ENCODE measurements at regions not wholly inside any gene's neighbourhood (a gene's known extent, or its start where the extent isn't known, plus 50 kb on each side); places are given as distances from the start of the nearest gene placed in this dataset.

DNA sequence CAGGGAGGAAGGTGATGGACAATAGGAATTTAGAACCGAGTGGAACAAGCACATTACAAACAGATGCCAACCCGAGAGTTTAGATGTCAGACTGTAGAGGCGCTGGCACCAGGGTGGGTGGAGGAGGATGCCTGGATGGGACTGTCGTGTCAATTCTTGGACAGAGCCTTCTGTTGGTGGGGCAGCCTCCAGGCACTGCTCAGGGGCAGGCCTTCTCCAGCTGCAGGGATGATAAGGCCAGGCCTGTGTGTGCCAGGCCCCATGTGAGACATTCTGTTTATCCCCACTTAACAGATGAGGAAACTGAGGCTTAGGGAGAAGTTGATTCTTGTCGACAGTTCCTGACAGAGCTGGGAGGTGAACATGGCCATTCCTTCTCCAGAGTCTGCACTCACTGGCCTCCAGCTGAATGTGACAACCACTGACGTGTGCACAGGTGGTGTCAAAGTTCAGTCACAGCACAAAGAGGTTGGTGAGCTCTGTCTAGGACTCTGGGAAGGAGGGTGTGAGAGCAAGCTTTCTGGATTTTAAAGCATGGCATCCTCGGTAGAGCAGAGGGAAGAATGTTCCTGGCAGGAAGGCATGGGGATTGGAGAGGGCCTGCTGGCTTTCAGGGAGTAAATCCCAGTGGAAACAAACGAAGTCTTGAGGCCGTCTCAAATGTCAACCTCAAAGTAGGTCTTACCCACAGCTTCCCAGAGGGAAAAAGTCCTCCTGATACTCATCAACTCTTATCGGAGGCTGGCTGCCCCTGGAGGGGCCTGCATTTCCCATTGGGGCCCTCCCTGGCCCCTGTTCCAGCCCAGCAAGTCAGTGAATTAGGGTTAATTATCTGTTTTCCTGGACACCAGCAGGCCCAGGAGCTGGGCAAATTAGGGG, 52.4 kb downstream of the GLI2 start:
- TF ChIP-seq, protein P1, sequence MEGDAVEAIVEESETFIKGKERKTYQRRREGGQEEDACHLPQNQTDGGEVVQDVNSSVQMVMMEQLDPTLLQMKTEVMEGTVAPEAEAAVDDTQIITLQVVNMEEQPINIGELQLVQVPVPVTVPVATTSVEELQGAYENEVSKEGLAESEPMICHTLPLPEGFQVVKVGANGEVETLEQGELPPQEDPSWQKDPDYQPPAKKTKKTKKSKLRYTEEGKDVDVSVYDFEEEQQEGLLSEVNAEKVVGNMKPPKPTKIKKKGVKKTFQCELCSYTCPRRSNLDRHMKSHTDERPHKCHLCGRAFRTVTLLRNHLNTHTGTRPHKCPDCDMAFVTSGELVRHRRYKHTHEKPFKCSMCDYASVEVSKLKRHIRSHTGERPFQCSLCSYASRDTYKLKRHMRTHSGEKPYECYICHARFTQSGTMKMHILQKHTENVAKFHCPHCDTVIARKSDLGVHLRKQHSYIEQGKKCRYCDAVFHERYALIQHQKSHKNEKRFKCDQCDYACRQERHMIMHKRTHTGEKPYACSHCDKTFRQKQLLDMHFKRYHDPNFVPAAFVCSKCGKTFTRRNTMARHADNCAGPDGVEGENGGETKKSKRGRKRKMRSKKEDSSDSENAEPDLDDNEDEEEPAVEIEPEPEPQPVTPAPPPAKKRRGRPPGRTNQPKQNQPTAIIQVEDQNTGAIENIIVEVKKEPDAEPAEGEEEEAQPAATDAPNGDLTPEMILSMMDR (IDR thresholded peaks at IDR 0.05), result no peak
- TF ChIP-seq EP300 (IDR thresholded peaks at IDR 0.05; ENCODE audit: low read depth) (no peak), POLR2A (IDR thresholded peaks at IDR 0.05) (no peak), POLR2AphosphoS5 (IDR thresholded peaks at IDR 0.05) (no peak)
- intact Hi-C loops (cut with DNase I; ENCODE audit: low total_unique reads) (no loop called here), in situ Hi-C loops (cut with MboI; ENCODE audit: low pct_ligation_motif_present in 1 of 4, low pct_unique_long_range_greater_than_20kb in 1 of 4, low sequenced_read_pairs in 3 of 4) (no loop called here)
- Histone ChIP-seq H3K27ac (no peak overlapping the region), H3K27me3 (no peaks in the 10 kb centered on the region), H3K4me3 (no peak overlapping the region), H3K9me3 (no peaks in the 10 kb centered on the region), H3K36me3 (no peaks in the 10 kb centered on the region), H3K4me1 (peaks cover 4 to 6% (median 4%) of the 10 kb centered on the region in 4 donors)
- 58% methylated on average over 10 of the region's 10 CpGs; no CpG with 5 or more reads in 1 of the 2 donors for WGBS, 2 donors (ENCODE audit: low coverage in 1 of 2)
- no peak for DNase-seq

DNA sequence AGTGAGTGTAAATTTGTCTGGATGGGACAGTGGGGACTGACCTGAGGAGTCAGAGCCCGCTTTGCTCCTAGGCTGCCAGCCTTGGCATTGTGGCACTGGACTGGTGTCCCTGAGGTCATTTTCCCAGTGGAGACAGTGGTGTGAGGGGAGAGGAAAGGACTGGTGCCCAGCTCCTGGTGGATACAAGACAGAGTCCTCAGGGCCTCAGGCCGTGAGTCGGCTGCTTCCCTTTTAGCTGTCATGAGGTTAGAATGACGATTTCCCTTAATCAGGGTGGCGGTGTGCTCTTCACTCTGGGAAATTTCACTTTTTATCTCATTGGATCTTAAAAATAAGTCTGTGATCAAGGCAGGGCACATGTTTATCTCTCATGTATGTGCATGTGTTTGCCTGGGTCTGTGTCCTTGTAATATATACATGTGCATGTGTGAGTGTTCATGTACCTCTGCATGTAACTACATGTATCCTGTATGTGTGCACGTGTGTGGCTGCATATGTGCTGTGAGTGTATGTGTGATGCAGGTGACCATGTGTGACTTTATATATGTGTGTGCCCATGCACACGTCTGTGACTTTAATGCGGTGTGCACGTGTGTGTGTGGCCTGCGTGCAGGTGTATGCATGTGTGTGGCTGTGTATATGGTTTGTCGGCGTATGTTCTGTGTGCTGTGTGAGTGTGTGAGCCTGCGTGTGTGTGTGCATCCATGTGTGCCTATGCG, 55.7 kb downstream of the GLI2 start:
- in situ Hi-C loops (cut with MboI; ENCODE audit: low pct_ligation_motif_present in 1 of 4, low pct_unique_long_range_greater_than_20kb in 1 of 4, low sequenced_read_pairs in 3 of 4), result no loop called here
- intact Hi-C loops (cut with DNase I; ENCODE audit: low total_unique reads), result no loop called here
- Histone ChIP-seq H3K4me1 (no peaks in the 10 kb centered on the region), H3K36me3 (no peaks in the 10 kb centered on the region), H3K27me3 (no peaks in the 10 kb centered on the region), H3K27ac (no peak overlapping the region), H3K4me3 (no peak overlapping the region), H3K9me3 (no peaks in the 10 kb centered on the region)
- 81 to 88% methylated on average over 4 to 14 of the region's 14 CpGs for WGBS, 2 donors (ENCODE audit: low coverage in 1 of 2)
- DNase-seq, result no peak
- no peak for TF ChIP-seq POLR2AphosphoS5 (IDR thresholded peaks at IDR 0.05)
- no peak for TF ChIP-seq EP300 (IDR thresholded peaks at IDR 0.05; ENCODE audit: low read depth)
- no peak for TF ChIP-seq POLR2A (IDR thresholded peaks at IDR 0.05)
- TF ChIP-seq, protein P1 (IDR thresholded peaks at IDR 0.05), result no peak

DNA sequence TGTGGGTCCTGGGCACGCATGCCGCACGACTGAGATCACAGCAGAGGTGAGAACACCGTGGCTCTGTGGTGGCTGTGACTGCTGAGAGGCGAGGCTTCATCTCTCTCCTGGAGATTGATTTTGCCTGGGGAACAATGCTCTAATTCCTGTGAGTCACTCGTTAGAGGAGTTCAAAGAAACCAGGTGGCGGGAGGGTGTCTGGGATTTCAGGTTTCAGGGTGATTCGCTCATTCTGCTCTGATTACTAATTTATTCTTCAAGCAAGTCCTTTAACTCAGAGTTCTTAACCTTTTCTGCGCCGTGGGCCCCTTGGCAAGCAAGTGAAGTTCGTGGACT, 56.3 kb downstream of the GLI2 start:
- H3K4me1 ChIP-seq, result no peaks in the 10 kb centered on the region
- TF ChIP-seq EP300 (IDR thresholded peaks at IDR 0.05; ENCODE audit: low read depth) (no peak), POLR2A (IDR thresholded peaks at IDR 0.05) (no peak), POLR2AphosphoS5 (IDR thresholded peaks at IDR 0.05) (no peak)
- TF ChIP-seq, protein P1 (IDR thresholded peaks at IDR 0.05), result no peak
- H3K9me3 ChIP-seq, result no peaks in the 10 kb centered on the region
- intact Hi-C loops (cut with DNase I; ENCODE audit: low total_unique reads), result no loop called here
- H3K36me3 ChIP-seq, result no peaks in the 10 kb centered on the region
- H3K27me3 ChIP-seq, result no peaks in the 10 kb centered on the region
- H3K4me3 ChIP-seq, result no peak overlapping the region
- in situ Hi-C loops (cut with MboI; ENCODE audit: low pct_ligation_motif_present in 1 of 4, low pct_unique_long_range_greater_than_20kb in 1 of 4, low sequenced_read_pairs in 3 of 4), result no loop called here
- 73 to 74% methylated on average over 6 to 11 of the region's 11 CpGs for whole genome bisulfite sequencing, 2 donors (ENCODE audit: low coverage in 1 of 2)
- no peak for DNase-seq
- no peak overlapping the region for H3K27ac ChIP-seq

DNA sequence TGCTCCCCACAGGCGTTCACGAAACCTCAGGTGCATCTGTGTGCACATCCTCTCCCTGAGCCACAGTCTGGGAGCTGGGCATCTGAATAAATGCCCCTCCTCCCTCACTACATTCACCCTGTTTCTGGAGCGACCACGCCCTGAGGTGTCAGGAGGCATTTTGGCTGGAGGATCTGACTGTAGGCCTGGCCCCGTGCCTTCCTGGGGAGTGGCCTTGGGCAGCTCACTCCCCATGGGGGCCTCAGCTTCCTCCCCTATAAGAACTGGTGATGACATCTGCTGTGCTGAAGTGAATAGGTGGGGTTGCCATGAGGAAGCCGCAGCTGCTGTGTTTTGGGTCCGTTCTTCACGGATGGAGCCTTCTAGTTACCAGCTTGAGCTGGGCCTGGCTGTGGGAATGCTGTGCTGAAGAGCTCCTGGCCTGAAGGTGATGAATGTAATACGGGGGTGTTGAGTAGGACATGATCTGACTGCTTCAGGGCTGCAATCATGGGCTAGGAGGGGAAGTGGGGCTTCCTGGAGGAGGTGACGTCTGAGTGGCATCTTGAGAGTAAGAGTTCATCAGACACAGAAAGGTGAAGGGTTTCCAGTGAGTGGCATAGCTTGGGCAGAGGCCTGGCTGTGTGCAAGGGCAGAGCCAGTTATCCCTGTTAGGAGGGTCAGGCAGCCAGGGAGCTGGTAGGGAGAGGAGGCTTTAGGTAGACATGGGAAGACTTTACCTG, 58.2 kb downstream of the GLI2 start:
- no peaks in the 10 kb centered on the region for H3K27me3 ChIP-seq
- H3K36me3 ChIP-seq, result no peaks in the 10 kb centered on the region
- in situ Hi-C loops (cut with MboI; ENCODE audit: low pct_ligation_motif_present in 1 of 4, low pct_unique_long_range_greater_than_20kb in 1 of 4, low sequenced_read_pairs in 3 of 4) (no loop called here), intact Hi-C loops (cut with DNase I; ENCODE audit: low total_unique reads) (no loop called here)
- TF ChIP-seq EP300 (IDR thresholded peaks at IDR 0.05; ENCODE audit: low read depth), result no peak
- TF ChIP-seq POLR2AphosphoS5 (IDR thresholded peaks at IDR 0.05), result no peak
- TF ChIP-seq, protein P1 (IDR thresholded peaks at IDR 0.05), result no peak
- no peak for TF ChIP-seq POLR2A (IDR thresholded peaks at IDR 0.05)
- no peak overlapping the region for H3K27ac ChIP-seq
- H3K4me3 ChIP-seq, result no peak overlapping the region
- peaks cover 0 to 6% (median 2%) of the 10 kb centered on the region in 4 donors for H3K4me1 ChIP-seq
- no peak for DNase-seq
- WGBS, 2 donors (ENCODE audit: low coverage in 1 of 2), result 71 to 80% methylated on average over 2 to 9 of the region's 10 CpGs
- no peaks in the 10 kb centered on the region for H3K9me3 ChIP-seq
